Liver (tissue), 8 donors: ENCODE measurements at regions not wholly inside any gene's neighbourhood (a gene's known extent, or its start where the extent isn't known, plus 50 kb on each side); places are given as distances from the start of the nearest gene placed in this dataset.

Experiments
- DNase-seq: peaks from one replicate; pipeline ENCODE4 v3.0.0-alpha.2; 2017; ENCODE audit warnings: low spot score
- H3K27ac ChIP-seq, 2 donors: one replicate each; pipeline ENCODE4 v1.7.0; 2013; ENCODE audit warnings: inconsistent platforms in 2 of 2, low read length in 2 of 2, control low read depth in 1 of 2, low read depth in 1 of 2, mild to moderate bottlenecking in 1 of 2
- H3K27me3 ChIP-seq, 4 donors: one replicate each; pipeline versions ENCODE4 v1.6.1 to v1.7.0; 2013; ENCODE audit warnings: low read length in 3 of 4, inconsistent platforms in 1 of 4, mild to moderate bottlenecking in 1 of 4, moderate library complexity in 1 of 4; ENCODE audit not compliant: control insufficient read depth in 4 of 4, insufficient read depth in 4 of 4
- H3K36me3 ChIP-seq, 4 donors: one replicate each; pipeline versions ENCODE4 v1.6.1 to v1.7.0; 2013; ENCODE audit warnings: low read length in 3 of 4, mild to moderate bottlenecking in 3 of 4, low read depth in 1 of 4, moderate library complexity in 1 of 4; ENCODE audit not compliant: control insufficient read depth in 4 of 4, insufficient read depth in 3 of 4
- H3K4me1 ChIP-seq, 4 donors: one replicate each; pipeline versions ENCODE4 v1.6.1 to v1.7.0; 2013; ENCODE audit warnings: low read length in 3 of 4, mild to moderate bottlenecking in 3 of 4, moderate library complexity in 1 of 4; ENCODE audit not compliant: control insufficient read depth in 4 of 4, insufficient read depth in 4 of 4
- H3K4me3 ChIP-seq, 3 donors: one replicate each; pipeline versions ENCODE4 v1.6.1 to v1.7.0; 2013; ENCODE audit warnings: low read length in 3 of 3, control low read depth in 1 of 3, low read depth in 1 of 3, mild to moderate bottlenecking in 1 of 3
- H3K9ac ChIP-seq, 2 donors: one replicate each; pipeline ENCODE4 v1.7.0; 2013; ENCODE audit warnings: low read length in 2 of 2, mild to moderate bottlenecking in 2 of 2, moderate library complexity in 2 of 2, control low read depth in 1 of 2, low read depth in 1 of 2
- H3K9me3 ChIP-seq, 4 donors: one replicate each; pipeline versions ENCODE4 v1.6.1 to v1.7.0; 2013; ENCODE audit warnings: low read length in 3 of 4; ENCODE audit not compliant: control insufficient read depth in 4 of 4
- CTCF ChIP-seq: fragments of 150-350 bp; IDR thresholded peaks from 2 replicates; pipeline ENCODE4 v1.5.1; 2017; ENCODE audit warnings: improper control_type of control experiment, low read depth, low read length; ENCODE audit not compliant: missing input control
- EGR1 ChIP-seq, 2 donors: IDR thresholded peaks; 2 replicates each; pipeline ENCODE4 v1.6.1; 2016 to 2018; ENCODE audit warnings: antibody characterized with exemption in 2 of 2, low read depth in 2 of 2
- FOXA1 ChIP-seq: IDR thresholded peaks from 2 replicates; pipeline ENCODE4 v1.6.1; 2016; ENCODE audit warnings: antibody characterized with exemption
- FOXA2 ChIP-seq: IDR thresholded peaks from 2 replicates; pipeline ENCODE4 v1.6.1; 2016; ENCODE audit warnings: antibody characterized with exemption
- GABPA ChIP-seq, 2 donors: IDR thresholded peaks in 1 of 2; conservative IDR thresholded peaks in 1 of 2; 2 replicates each; pipeline ENCODE4 v1.6.1; 2016; ENCODE audit warnings: antibody characterized with exemption in 2 of 2, mild to moderate bottlenecking in 1 of 2, moderate library complexity in 1 of 2
- HNF4A ChIP-seq, 2 donors: conservative IDR thresholded peaks; 2 replicates each; pipeline ENCODE4 v1.6.1; 2016; ENCODE audit warnings: antibody characterized with exemption in 2 of 2, mild to moderate bottlenecking in 2 of 2
- HNF4G ChIP-seq: IDR thresholded peaks from 2 replicates; pipeline ENCODE4 v1.6.1; 2016; ENCODE audit warnings: antibody characterized with exemption
- JUND ChIP-seq, 2 donors: IDR thresholded peaks; 2 replicates each; pipeline ENCODE4 v1.6.1; 2016; ENCODE audit warnings: antibody characterized with exemption in 2 of 2
- NR2F2 ChIP-seq: IDR thresholded peaks from 2 replicates; pipeline ENCODE4 v1.6.1; 2016; ENCODE audit warnings: antibody characterized with exemption
- RAD21 ChIP-seq, 2 donors: IDR thresholded peaks; 2 replicates each; pipeline ENCODE4 v1.6.1; 2016; ENCODE audit warnings: antibody characterized with exemption in 2 of 2, mild to moderate bottlenecking in 2 of 2
- RXRA ChIP-seq, 2 donors: IDR thresholded peaks; 2 replicates each; pipeline ENCODE4 v1.6.1; 2017 to 2018; ENCODE audit warnings: antibody characterized with exemption in 2 of 2, mild to moderate bottlenecking in 1 of 2
- TAF1 ChIP-seq: conservative IDR thresholded peaks from 2 replicates; pipeline ENCODE4 v1.6.1; 2016; ENCODE audit warnings: antibody characterized with exemption, mild to moderate bottlenecking
- YY1 ChIP-seq: IDR thresholded peaks from 2 replicates; pipeline ENCODE4 v1.6.1; 2016; ENCODE audit warnings: antibody characterized with exemption, mild to moderate bottlenecking
- WGBS: extraction: QIAGEN DNeasy Blood & Tissue Kit; methylation state at CpG from one replicate; pipeline ENCODE4 v1.1.7; 2013; 5-methylcytosine and 5-hydroxymethylcytosine counted together
- TF ChIP-seq, protein P1 (sequence below): IDR thresholded peaks from 2 replicates; pipeline ENCODE4 v1.6.1; 2016; ENCODE audit warnings: antibody characterized with exemption
- TF ChIP-seq, protein P2 (sequence below): IDR thresholded peaks from 2 replicates; pipeline ENCODE4 v1.6.1; 2016; ENCODE audit warnings: antibody characterized with exemption, mild to moderate bottlenecking
- TF ChIP-seq, protein P3 (sequence below): IDR thresholded peaks from 2 replicates; pipeline ENCODE4 v1.6.1; 2016; ENCODE audit warnings: antibody characterized with exemption
- TF ChIP-seq, protein P4 (sequence below): IDR thresholded peaks from 2 replicates; pipeline ENCODE4 v1.6.1; 2016; ENCODE audit warnings: antibody characterized with exemption
- donor health status: healthy.
- donor health status: healthy.
- donor health status: healthy.
- donor health status: healthy.
- donor health status: healthy.

- Histone ChIP-seq H3K9ac (no peak overlapping the region), H3K27me3 (no peaks in the 10 kb centered on the region), H3K36me3 (no peaks in the 10 kb centered on the region), H3K9me3 (no peaks in the 10 kb centered on the region), H3K4me3 (no peak overlapping the region), H3K4me1 (no peaks in the 10 kb centered on the region), H3K27ac (no peak overlapping the region)
- WGBS, result 91% methylated on average over 3 of the region's 3 CpGs
- TF ChIP-seq JUND (IDR thresholded peaks at IDR 0.05), result no peak
- TF ChIP-seq FOXA1, result no peak
- TF ChIP-seq GABPA (IDR thresholded peaks at IDR 0.05 in 1 of 2, conservative IDR thresholded peaks at IDR 0.05 in 1 of 2), result no peak
- TF ChIP-seq, protein P1, sequence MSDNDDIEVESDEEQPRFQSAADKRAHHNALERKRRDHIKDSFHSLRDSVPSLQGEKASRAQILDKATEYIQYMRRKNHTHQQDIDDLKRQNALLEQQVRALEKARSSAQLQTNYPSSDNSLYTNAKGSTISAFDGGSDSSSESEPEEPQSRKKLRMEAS, result no peak
- no peak for TF ChIP-seq HNF4G
- no peak for TF ChIP-seq TAF1
- TF ChIP-seq YY1, result no peak
- TF ChIP-seq, protein P2, sequence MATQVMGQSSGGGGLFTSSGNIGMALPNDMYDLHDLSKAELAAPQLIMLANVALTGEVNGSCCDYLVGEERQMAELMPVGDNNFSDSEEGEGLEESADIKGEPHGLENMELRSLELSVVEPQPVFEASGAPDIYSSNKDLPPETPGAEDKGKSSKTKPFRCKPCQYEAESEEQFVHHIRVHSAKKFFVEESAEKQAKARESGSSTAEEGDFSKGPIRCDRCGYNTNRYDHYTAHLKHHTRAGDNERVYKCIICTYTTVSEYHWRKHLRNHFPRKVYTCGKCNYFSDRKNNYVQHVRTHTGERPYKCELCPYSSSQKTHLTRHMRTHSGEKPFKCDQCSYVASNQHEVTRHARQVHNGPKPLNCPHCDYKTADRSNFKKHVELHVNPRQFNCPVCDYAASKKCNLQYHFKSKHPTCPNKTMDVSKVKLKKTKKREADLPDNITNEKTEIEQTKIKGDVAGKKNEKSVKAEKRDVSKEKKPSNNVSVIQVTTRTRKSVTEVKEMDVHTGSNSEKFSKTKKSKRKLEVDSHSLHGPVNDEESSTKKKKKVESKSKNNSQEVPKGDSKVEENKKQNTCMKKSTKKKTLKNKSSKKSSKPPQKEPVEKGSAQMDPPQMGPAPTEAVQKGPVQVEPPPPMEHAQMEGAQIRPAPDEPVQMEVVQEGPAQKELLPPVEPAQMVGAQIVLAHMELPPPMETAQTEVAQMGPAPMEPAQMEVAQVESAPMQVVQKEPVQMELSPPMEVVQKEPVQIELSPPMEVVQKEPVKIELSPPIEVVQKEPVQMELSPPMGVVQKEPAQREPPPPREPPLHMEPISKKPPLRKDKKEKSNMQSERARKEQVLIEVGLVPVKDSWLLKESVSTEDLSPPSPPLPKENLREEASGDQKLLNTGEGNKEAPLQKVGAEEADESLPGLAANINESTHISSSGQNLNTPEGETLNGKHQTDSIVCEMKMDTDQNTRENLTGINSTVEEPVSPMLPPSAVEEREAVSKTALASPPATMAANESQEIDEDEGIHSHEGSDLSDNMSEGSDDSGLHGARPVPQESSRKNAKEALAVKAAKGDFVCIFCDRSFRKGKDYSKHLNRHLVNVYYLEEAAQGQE, result no peak
- TF ChIP-seq HNF4A (conservative IDR thresholded peaks at IDR 0.05), result no peak
- no peak for TF ChIP-seq RAD21 (IDR thresholded peaks at IDR 0.05)
- TF ChIP-seq EGR1 (IDR thresholded peaks at IDR 0.05; ENCODE audit: low read depth in 2 of 2), result no peak
- TF ChIP-seq NR2F2, result no peak
- TF ChIP-seq, protein P3, sequence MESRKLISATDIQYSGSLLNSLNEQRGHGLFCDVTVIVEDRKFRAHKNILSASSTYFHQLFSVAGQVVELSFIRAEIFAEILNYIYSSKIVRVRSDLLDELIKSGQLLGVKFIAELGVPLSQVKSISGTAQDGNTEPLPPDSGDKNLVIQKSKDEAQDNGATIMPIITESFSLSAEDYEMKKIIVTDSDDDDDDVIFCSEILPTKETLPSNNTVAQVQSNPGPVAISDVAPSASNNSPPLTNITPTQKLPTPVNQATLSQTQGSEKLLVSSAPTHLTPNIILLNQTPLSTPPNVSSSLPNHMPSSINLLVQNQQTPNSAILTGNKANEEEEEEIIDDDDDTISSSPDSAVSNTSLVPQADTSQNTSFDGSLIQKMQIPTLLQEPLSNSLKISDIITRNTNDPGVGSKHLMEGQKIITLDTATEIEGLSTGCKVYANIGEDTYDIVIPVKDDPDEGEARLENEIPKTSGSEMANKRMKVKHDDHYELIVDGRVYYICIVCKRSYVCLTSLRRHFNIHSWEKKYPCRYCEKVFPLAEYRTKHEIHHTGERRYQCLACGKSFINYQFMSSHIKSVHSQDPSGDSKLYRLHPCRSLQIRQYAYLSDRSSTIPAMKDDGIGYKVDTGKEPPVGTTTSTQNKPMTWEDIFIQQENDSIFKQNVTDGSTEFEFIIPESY, result no peak
- TF ChIP-seq CTCF, result no peak
- no peak for TF ChIP-seq RXRA (IDR thresholded peaks at IDR 0.05)
- TF ChIP-seq FOXA2, result no peak
- DNase-seq, result no peak
Observed at GRCh38 chr16:51035110-51035498, 116.0 kb downstream of the SALL1 start.

DNA sequence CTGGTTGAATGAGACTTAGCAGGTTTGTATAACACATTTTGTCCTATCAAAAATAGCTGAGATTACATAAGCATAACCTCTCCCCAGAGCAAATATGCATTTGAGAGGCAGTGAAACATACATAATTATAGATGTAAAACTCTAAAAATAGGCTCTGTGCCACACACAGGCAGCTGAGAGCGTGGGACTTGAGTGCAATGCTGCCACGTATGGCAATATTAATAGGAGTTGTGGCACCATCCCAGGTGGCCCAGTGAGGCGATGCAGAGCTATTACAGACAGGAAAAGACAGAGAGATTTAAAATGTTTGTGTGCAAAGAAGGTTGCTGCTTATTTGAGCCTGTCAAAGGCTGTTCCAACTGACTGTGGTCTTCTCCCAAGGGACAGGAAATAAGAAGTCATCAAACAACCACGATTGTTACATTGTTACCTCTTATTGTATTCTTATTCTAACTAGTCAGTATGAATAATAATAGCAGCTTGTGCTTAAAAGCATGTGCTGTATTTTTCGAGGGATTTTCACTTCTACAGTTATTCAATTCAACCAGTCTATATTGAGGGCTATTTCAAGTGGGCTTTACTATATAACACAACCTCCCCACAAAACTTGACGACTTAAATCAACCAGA lies 116.5 kb downstream of the SALL1 start:
- 83% methylated on average over 6 of the region's 6 CpGs for WGBS
- Histone ChIP-seq H3K36me3 (no peaks in the 10 kb centered on the region), H3K4me3 (no peak overlapping the region), H3K27ac (no peak overlapping the region), H3K9me3 (no peaks in the 10 kb centered on the region), H3K27me3 (no peaks in the 10 kb centered on the region), H3K4me1 (no peaks in the 10 kb centered on the region), H3K9ac (no peak overlapping the region)
- TF ChIP-seq GABPA (IDR thresholded peaks at IDR 0.05 in 1 of 2, conservative IDR thresholded peaks at IDR 0.05 in 1 of 2), result no peak
- TF ChIP-seq HNF4G, result no peak
- TF ChIP-seq RXRA (IDR thresholded peaks at IDR 0.05), result no peak
- no peak for TF ChIP-seq TAF1
- TF ChIP-seq, protein P2, result no peak
- TF ChIP-seq, protein P4, sequence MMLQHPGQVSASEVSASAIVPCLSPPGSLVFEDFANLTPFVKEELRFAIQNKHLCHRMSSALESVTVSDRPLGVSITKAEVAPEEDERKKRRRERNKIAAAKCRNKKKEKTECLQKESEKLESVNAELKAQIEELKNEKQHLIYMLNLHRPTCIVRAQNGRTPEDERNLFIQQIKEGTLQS, result no peak
- TF ChIP-seq HNF4A (conservative IDR thresholded peaks at IDR 0.05), result no peak
- no peak for TF ChIP-seq FOXA1
- DNase-seq, result no peak
